ENCODE measurements at regions not wholly inside any gene's neighbourhood (a gene's known extent, or its start where the extent isn't known, plus 50 kb on each side); places are given as distances from the start of the nearest gene placed in this dataset.
A peak's percentile ranks its signal among the peaks of the same experiment; 100 is the strongest.

DNA sequence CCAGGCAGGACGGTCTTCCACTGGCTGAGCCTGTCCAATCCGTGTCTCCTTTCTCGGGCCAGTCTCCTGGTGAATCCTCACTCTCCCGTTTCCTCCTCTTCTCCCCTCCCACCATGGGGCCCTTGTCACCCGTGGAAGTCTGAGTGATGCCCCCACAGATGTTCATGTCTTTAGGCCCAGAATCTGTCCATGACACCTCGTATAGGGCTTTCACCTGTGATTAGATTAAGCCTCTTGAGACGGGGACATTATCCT lies 193.5 kb downstream of the ZFP36L2 start:
- no peak for TF ChIP-seq Cebpa-rat (IDR thresholded peaks at IDR 0.05)
- Histone ChIP-seq H3K4me2 (no peak overlapping the region), H3K4me3 (no peak overlapping the region), H3K9ac (no peak overlapping the region), H4K20me1 (no peaks in the 10 kb centered on the region), H3K4me1 (no peaks in the 10 kb centered on the region), H3K36me3 (no peaks in the 10 kb centered on the region), H3K27me3 (no peaks in the 10 kb centered on the region), H3K27ac (no peak overlapping the region), H3K9me3 (no peaks in the 10 kb centered on the region)

GRCh38 chr2:43032213-43033015 lies 194.0 kb downstream of the ZFP36L2 start:
- H3K27ac ChIP-seq, result no peak overlapping the region
- H3K4me3 ChIP-seq, result no peak overlapping the region
- TF ChIP-seq Cebpa-rat (IDR thresholded peaks at IDR 0.05), result no peak
- H3K27me3 ChIP-seq, result no peaks in the 10 kb centered on the region
- no peaks in the 10 kb centered on the region for H3K4me1 ChIP-seq
- H3K36me3 ChIP-seq, result no peaks in the 10 kb centered on the region
- no peaks in the 10 kb centered on the region for H4K20me1 ChIP-seq
- no peak overlapping the region for H3K9ac ChIP-seq
- H3K9me3 ChIP-seq, result no peaks in the 10 kb centered on the region
- H3K4me2 ChIP-seq, result no peak overlapping the region

- no peaks in the 10 kb centered on the region for H3K9me3 ChIP-seq
- H3K36me3 ChIP-seq, result no peaks in the 10 kb centered on the region
- H3K27ac ChIP-seq, result no peak overlapping the region
- no peak for TF ChIP-seq Cebpa-rat (IDR thresholded peaks at IDR 0.05)
- no peaks in the 10 kb centered on the region for H3K27me3 ChIP-seq
- H3K9ac ChIP-seq, result no peak overlapping the region
- H4K20me1 ChIP-seq, result no peaks in the 10 kb centered on the region
- H3K4me2 ChIP-seq, result no peak overlapping the region
- 0 out of 2 replicates have a peak, but pooled peaks cover 4% of the 10 kb centered on the region for H3K4me1 ChIP-seq
- H3K4me3 ChIP-seq, result no peak overlapping the region
Measured at GRCh38 chr2:43031471-43032212, 194.8 kb downstream of the ZFP36L2 start.

- H3K9me3 ChIP-seq, result no peaks in the 10 kb centered on the region
- no peak for TF ChIP-seq Cebpa-rat (IDR thresholded peaks at IDR 0.05)
- H3K27me3 ChIP-seq, result no peaks in the 10 kb centered on the region
- H3K4me1 ChIP-seq, result peaks cover 5% of the 10 kb centered on the region; the same call in 1 of the 2 replicates
- no peaks in the 10 kb centered on the region for H4K20me1 ChIP-seq
- H3K4me2 ChIP-seq, result no peak overlapping the region
- no peak overlapping the region for H3K4me3 ChIP-seq
- H3K9ac ChIP-seq, result no peak overlapping the region
- H3K27ac ChIP-seq, result no peak overlapping the region
- no peaks in the 10 kb centered on the region for H3K36me3 ChIP-seq
Measured at GRCh38 chr2:43030551-43031307, 195.7 kb downstream of the ZFP36L2 start.

DNA sequence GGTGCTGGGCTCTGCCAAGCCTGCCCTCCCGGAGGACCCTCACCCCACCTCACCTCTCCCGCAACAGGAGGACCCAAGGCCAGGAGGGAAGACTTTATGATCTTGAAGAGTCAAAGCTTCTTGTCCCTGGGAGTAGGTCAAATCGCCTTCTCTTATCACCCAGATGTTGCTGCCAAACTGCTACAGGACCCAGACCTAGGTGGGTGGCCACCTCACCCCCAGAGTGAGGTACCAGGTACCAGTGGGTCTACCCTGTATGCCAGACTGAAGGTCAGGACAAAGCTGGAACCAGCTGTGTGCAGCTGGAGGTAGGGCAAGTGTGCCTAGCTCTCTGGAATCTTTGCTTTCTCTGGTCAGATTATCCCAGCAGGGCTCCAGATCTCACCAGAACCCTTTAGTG lies 197.2 kb downstream of the ZFP36L2 start:
- Histone ChIP-seq H3K27me3 (no peaks in the 10 kb centered on the region), H3K9me3 (no peaks in the 10 kb centered on the region), H3K9ac (no peak overlapping the region), H3K4me2 (no peak overlapping the region), H3K4me3 (no peak overlapping the region), H4K20me1 (no peaks in the 10 kb centered on the region), H3K36me3 (no peaks in the 10 kb centered on the region), H3K4me1 (peaks cover 20% of the 10 kb centered on the region), H3K27ac (no peak overlapping the region)
- no peak for TF ChIP-seq Cebpa-rat (IDR thresholded peaks at IDR 0.05)

- no peak for TF ChIP-seq Cebpa-rat (IDR thresholded peaks at IDR 0.05)
- Histone ChIP-seq H3K36me3 (no peaks in the 10 kb centered on the region), H3K4me2 (no peak overlapping the region), H3K9me3 (no peaks in the 10 kb centered on the region), H4K20me1 (no peaks in the 10 kb centered on the region), H3K4me3 (no peak overlapping the region), H3K9ac (no peak overlapping the region), H3K4me1 (peaks cover 22% of the 10 kb centered on the region), H3K27ac (no peak overlapping the region), H3K27me3 (no peaks in the 10 kb centered on the region)
Measured at GRCh38 chr2:43028188-43028587, 198.2 kb downstream of the ZFP36L2 start.

GRCh38 chr2:43027097-43027873 lies 199.1 kb downstream of the ZFP36L2 start:
- Histone ChIP-seq H3K4me3 (no peak overlapping the region), H3K4me2 (no peak overlapping the region), H3K4me1 (peaks cover 22% of the 10 kb centered on the region), H3K36me3 (no peaks in the 10 kb centered on the region), H3K27me3 (no peaks in the 10 kb centered on the region), H3K9me3 (peaks cover 3% of the 10 kb centered on the region), H3K9ac (no peak overlapping the region), H4K20me1 (no peaks in the 10 kb centered on the region), H3K27ac (peak overlapping the region; percentile 18; the same call in 1 of the 2 replicates)
- TF ChIP-seq Cebpa-rat (IDR thresholded peaks at IDR 0.05), result no peak

DNA sequence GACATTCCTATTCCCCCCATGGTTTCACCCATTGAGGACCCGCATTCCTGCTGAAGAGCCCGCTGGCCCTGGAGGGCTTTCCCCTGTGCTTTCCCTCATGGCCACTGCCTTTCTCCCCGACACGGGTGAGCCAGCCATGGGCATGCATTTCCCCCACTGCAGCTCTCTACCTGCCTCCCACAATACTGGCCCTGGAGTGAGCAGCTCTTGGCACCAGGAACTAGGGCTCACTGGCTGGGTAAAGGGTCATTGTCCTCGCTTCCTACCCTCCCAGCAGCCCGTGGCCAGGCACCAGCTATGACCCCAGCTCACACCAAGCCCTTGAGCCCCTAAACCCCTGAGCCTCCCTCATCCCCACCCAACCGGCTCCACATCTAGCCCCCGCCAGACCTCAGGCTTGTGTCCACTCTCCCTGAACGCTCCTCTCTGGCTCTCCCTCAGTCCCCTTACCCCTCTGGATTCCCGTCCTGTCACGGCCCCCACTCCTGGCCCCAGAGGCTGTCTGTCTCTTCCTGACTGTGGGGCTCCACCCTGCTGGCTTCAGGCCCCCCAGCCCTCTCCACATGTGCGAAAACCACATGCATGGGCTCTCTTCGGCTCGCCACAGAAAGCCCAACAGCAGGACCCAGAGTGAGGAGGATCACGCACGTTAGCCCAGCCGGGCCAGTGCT lies 199.8 kb downstream of the ZFP36L2 start:
- Histone ChIP-seq H3K4me2 (no peak overlapping the region), H3K4me3 (no peak overlapping the region), H4K20me1 (no peaks in the 10 kb centered on the region), H3K4me1 (peaks cover 22% of the 10 kb centered on the region), H3K9me3 (peaks cover 10% of the 10 kb centered on the region), H3K9ac (no peak overlapping the region), H3K27me3 (no peaks in the 10 kb centered on the region), H3K27ac (peak overlapping the region; percentile 18; the same call in 1 of the 2 replicates), H3K36me3 (peaks cover 7% of the 10 kb centered on the region; the same call in 1 of the 2 replicates)
- no peak for TF ChIP-seq Cebpa-rat (IDR thresholded peaks at IDR 0.05)

All from BLaER1 (cell line).